H9 (cell line): ENCODE measurements at regions not wholly inside any gene's neighbourhood (a gene's known extent, or its start where the extent isn't known, plus 50 kb on each side); places are given as distances from the start of the nearest gene placed in this dataset.

ENCODE experiments used
- DNase-seq: peaks from one replicate; pipeline ENCODE4 v3.0.0-alpha.2; 2017
- H2AFZ ChIP-seq: one replicate; pipeline ENCODE4 v1.6.1; 2013; ENCODE audit warnings: mild to moderate bottlenecking, low read length, control low read depth, moderate library complexity
- H2AK5ac ChIP-seq: 2 replicates; pipeline ENCODE4 v1.6.1; 2013; ENCODE audit warnings: low read length, control low read depth, mixed read lengths; ENCODE audit not compliant: insufficient read length
- H2BK120ac ChIP-seq: one replicate; pipeline ENCODE4 v1.6.1; 2013; ENCODE audit warnings: low read depth, mild to moderate bottlenecking, low read length, control low read depth, inconsistent platforms; ENCODE audit not compliant: poor library complexity, severe bottlenecking
- H2BK12ac ChIP-seq: 2 replicates; pipeline ENCODE4 v1.6.1; 2013; ENCODE audit warnings: low read length, control low read depth, mixed read lengths, low read depth; ENCODE audit not compliant: insufficient read length
- H2BK15ac ChIP-seq: 2 replicates; pipeline ENCODE4 v1.6.1; 2013; ENCODE audit warnings: low read depth, low read length, control low read depth
- H2BK20ac ChIP-seq: one replicate; pipeline ENCODE4 v1.6.1; 2013; ENCODE audit warnings: low read depth, mild to moderate bottlenecking, low read length, control low read depth, inconsistent platforms; ENCODE audit not compliant: poor library complexity, severe bottlenecking
- H2BK5ac ChIP-seq: 2 replicates; pipeline ENCODE4 v1.6.1; 2013; ENCODE audit warnings: low read length, control low read depth, mixed read lengths; ENCODE audit not compliant: insufficient read length
- H3K14ac ChIP-seq: 2 replicates; pipeline ENCODE4 v1.6.1; 2013; ENCODE audit warnings: low read length, control low read depth; ENCODE audit not compliant: insufficient read depth
- H3K18ac ChIP-seq: 2 replicates; pipeline ENCODE4 v1.6.1; 2013; ENCODE audit warnings: low read depth, mild to moderate bottlenecking, mixed read lengths, low read length, control low read depth; ENCODE audit not compliant: insufficient read length
- H3K23ac ChIP-seq: 2 replicates; pipeline ENCODE4 v1.6.1; 2013; ENCODE audit warnings: low read length, control low read depth, mixed read lengths, low read depth; ENCODE audit not compliant: insufficient read length
- H3K23me2 ChIP-seq: 2 replicates; pipeline ENCODE4 v1.6.1; 2013; ENCODE audit warnings: low read depth, mild to moderate bottlenecking, mixed read lengths, low read length, control low read depth; ENCODE audit not compliant: insufficient read length, poor library complexity, severe bottlenecking
- H3K27ac ChIP-seq: 2 replicates; pipeline ENCODE4 v1.5.1; 2013; ENCODE audit warnings: low read length, control low read depth, mixed read lengths, low read depth; ENCODE audit not compliant: insufficient read length
- H3K27me3 ChIP-seq: 2 replicates; pipeline ENCODE4 v1.6.1; 2013; ENCODE audit warnings: low read length, control low read depth, inconsistent platforms; ENCODE audit not compliant: insufficient read depth
- H3K4ac ChIP-seq: 2 replicates; pipeline ENCODE4 v1.6.1; 2013; ENCODE audit warnings: low read depth, mild to moderate bottlenecking, control low read depth, inconsistent platforms, low read length, moderate library complexity
- H3K4me1 ChIP-seq: 2 replicates; pipeline ENCODE4 v1.6.1; 2013; ENCODE audit warnings: low read length, control low read depth, inconsistent platforms; ENCODE audit not compliant: insufficient read depth
- H3K4me2 ChIP-seq: 2 replicates; pipeline ENCODE4 v1.6.1; 2013; ENCODE audit warnings: low read length, control low read depth, mixed read lengths; ENCODE audit not compliant: insufficient read length, insufficient read depth
- H3K56ac ChIP-seq: 2 replicates; pipeline ENCODE4 v1.6.1; 2013; ENCODE audit warnings: low read depth, mild to moderate bottlenecking, mixed read lengths, low read length, control low read depth; ENCODE audit not compliant: insufficient read length
- H3K79me1 ChIP-seq: 2 replicates; pipeline ENCODE4 v1.6.1; 2013; ENCODE audit warnings: low read depth, mild to moderate bottlenecking, moderate library complexity, low read length, control low read depth, inconsistent platforms; ENCODE audit not compliant: insufficient read depth, poor library complexity, severe bottlenecking
- H3K79me2 ChIP-seq: 2 replicates; pipeline ENCODE4 v1.6.1; 2013; ENCODE audit warnings: low read length, control low read depth, inconsistent platforms; ENCODE audit not compliant: insufficient read depth
- H3K9ac ChIP-seq: 2 replicates; pipeline ENCODE4 v1.6.1; 2013; ENCODE audit warnings: low read length, control low read depth, mixed read lengths; ENCODE audit not compliant: insufficient read length; ENCODE audit errors: extremely low read depth
- H3K9me3 ChIP-seq: one replicate; pipeline ENCODE4 v1.6.1; 2013; ENCODE audit warnings: low read depth, low read length, inconsistent platforms; ENCODE audit not compliant: control insufficient read depth
- H3T11ph ChIP-seq: one replicate; pipeline ENCODE4 v1.6.1; 2013; ENCODE audit warnings: mild to moderate bottlenecking, low read length, control low read depth, inconsistent platforms
- H4K20me1 ChIP-seq: one replicate; pipeline ENCODE4 v1.6.1; 2013; ENCODE audit not compliant: control insufficient read depth, insufficient read length, insufficient read depth
- H4K5ac ChIP-seq: 2 replicates; pipeline ENCODE4 v1.6.1; 2013; ENCODE audit warnings: low read depth, mild to moderate bottlenecking, mixed read lengths, low read length, control low read depth; ENCODE audit not compliant: insufficient read length
- H4K8ac ChIP-seq: replicated peaks from 2 replicates; pipeline ENCODE4 v1.6.1; 2013; ENCODE audit warnings: low read length, control low read depth, mixed read lengths, low read depth; ENCODE audit not compliant: insufficient read length
- H4K91ac ChIP-seq: 2 replicates; pipeline ENCODE4 v1.6.1; 2013; ENCODE audit warnings: low read depth, mild to moderate bottlenecking, moderate library complexity, mixed read lengths, low read length, control low read depth; ENCODE audit not compliant: insufficient read length
- H3K27ac Mint-ChIP-seq, 3 experiments: 2 replicates in 2 of 3; 3 replicates in 1 of 3; pipeline ENCODE4 v1.8.0; 2020 to 2021; ENCODE audit warnings: mixed read lengths in 3 of 3, mild to moderate bottlenecking in 1 of 3, moderate library complexity in 1 of 3
- H3K27me3 Mint-ChIP-seq: 2 replicates; pipeline ENCODE4 v1.8.0; 2021; ENCODE audit warnings: low read depth, mild to moderate bottlenecking, moderate library complexity, mixed read lengths
- H3K36me3 Mint-ChIP-seq, 3 experiments: 2 replicates in 2 of 3; 3 replicates in 1 of 3; pipeline ENCODE4 v1.8.0; 2020 to 2021; ENCODE audit warnings: low read depth in 3 of 3, mixed read lengths in 3 of 3; ENCODE audit not compliant: insufficient read depth in 1 of 3
- H3K4me1 Mint-ChIP-seq, 2 experiments: 2 replicates each; pipeline ENCODE4 v1.8.0; 2020; ENCODE audit warnings: mixed read lengths in 2 of 2
- H3K4me3 Mint-ChIP-seq, 2 experiments: 2 replicates in 1 of 2; 3 replicates in 1 of 2; pipeline ENCODE4 v1.8.0; 2020 to 2021; ENCODE audit warnings: mild to moderate bottlenecking in 2 of 2, mixed read lengths in 2 of 2, moderate library complexity in 1 of 2
- H3K9me3 Mint-ChIP-seq, 2 experiments: 2 replicates in 1 of 2; 3 replicates in 1 of 2; pipeline ENCODE4 v1.8.0; 2020; ENCODE audit warnings: mild to moderate bottlenecking in 2 of 2, mixed read lengths in 2 of 2, moderate library complexity in 1 of 2
- CTCF ChIP-seq: fragments of 200-600 bp; sonication (generic); conservative IDR thresholded peaks from 3 replicates; pipeline ENCODE4 v1.8.0; 2021; ENCODE audit warnings: antibody characterized with exemption, mild to moderate bottlenecking
- WGBS: extraction: QIAGEN DNeasy Blood & Tissue Kit; methylation state at CpG from one replicate; pipeline ENCODE4 v1.1.7; 2013; ENCODE audit warnings: missing lambda C conversion rate, low lambda C conversion rate, mixed read lengths; ENCODE audit not compliant: insufficient read length; ENCODE audit errors: extremely low coverage; 5-methylcytosine and 5-hydroxymethylcytosine counted together

- no peak for TF ChIP-seq CTCF
- H3K56ac ChIP-seq: no peak overlapping the region
- H3K27me3 Mint-ChIP-seq: peaks cover 42% of the 10 kb centered on the region
- H3K4me3 Mint-ChIP-seq: no peak overlapping the region
- H3K79me1 ChIP-seq: no peaks in the 10 kb centered on the region
- DNase-seq: no peak
- no peak overlapping the region for H2BK5ac ChIP-seq
- H3K9ac ChIP-seq: no peak overlapping the region
- H4K91ac ChIP-seq: no peak overlapping the region
- H3K27ac ChIP-seq: no peak overlapping the region
- no peaks in the 10 kb centered on the region for H3K23me2 ChIP-seq
- H2AFZ ChIP-seq: no peak overlapping the region
- H3K4ac ChIP-seq: no peak overlapping the region
- no peak overlapping the region for H3K27ac Mint-ChIP-seq
- no peaks in the 10 kb centered on the region for H4K20me1 ChIP-seq
- no peak overlapping the region for H3K23ac ChIP-seq
- no peaks in the 10 kb centered on the region for H3K4me1 ChIP-seq
- H3K27me3 ChIP-seq: peaks cover 2% of the 10 kb centered on the region; the same call in 1 of the 2 replicates
- H4K8ac ChIP-seq: no peak overlapping the region
- H3K79me2 ChIP-seq: no peaks in the 10 kb centered on the region
- no peaks in the 10 kb centered on the region for H3K9me3 ChIP-seq
- WGBS: no CpG with 5 or more reads among the region's 6 CpGs
- H3K18ac ChIP-seq: no peak overlapping the region
- H2AK5ac ChIP-seq: no peak overlapping the region
- H3K9me3 Mint-ChIP-seq: peaks cover 2 to 4% of the 10 kb centered on the region in 2 experiments; a peak in 3 of 5 replicates
- H3K4me1 Mint-ChIP-seq: peaks cover 0 to 3% of the 10 kb centered on the region in 2 experiments; a peak in 1 of 4 replicates
- H2BK120ac ChIP-seq: no peak overlapping the region
- no peak overlapping the region for H2BK15ac ChIP-seq
- H3K14ac ChIP-seq: no peak overlapping the region
- no peak overlapping the region for H2BK20ac ChIP-seq
- no peaks in the 10 kb centered on the region for H3K36me3 Mint-ChIP-seq
- H3T11ph ChIP-seq: no peak overlapping the region
- H3K4me2 ChIP-seq: no peak overlapping the region
- H4K5ac ChIP-seq: no peak overlapping the region
- no peak overlapping the region for H2BK12ac ChIP-seq
Measured at GRCh38 chr22:45107671-45108070, 56.1 kb upstream of the NUP50 start.
